ENCODE measurements at regions not wholly inside any gene's neighbourhood (a gene's known extent, or its start where the extent isn't known, plus 50 kb on each side); places are given as distances from the start of the nearest gene placed in this dataset.

GRCh38 chr15:77839970-77840905 is 207.5 kb upstream of the LINGO1 start:
- ChIA-PET CTCF (no interaction called here), POLR2A (no interaction called here)
- Histone ChIP-seq H3K9me3 (ENCODE audit: control insufficient read depth, insufficient read depth, low read depth, low read length) (no peaks in the 10 kb centered on the region), H3K27ac (ENCODE audit: low read length) (no peak overlapping the region), H3K4me3 (ENCODE audit: low read depth in 2 of 2, low read length in 2 of 2) (no peak overlapping the region), H3K4me1 (ENCODE audit: control insufficient read depth, insufficient read depth, low read length) (peaks cover 8% of the 10 kb centered on the region), H3K27me3 (ENCODE audit: control insufficient read depth, insufficient read depth, low read length) (peaks cover 2% of the 10 kb centered on the region; the same call in 1 of the 2 replicates), H3K36me3 (ENCODE audit: control insufficient read depth, insufficient read depth, low read length) (no peaks in the 10 kb centered on the region)
- intact Hi-C loops (cut with micrococcal nuclease; ENCODE audit: unreplicated experiment) (no loop called here), in situ Hi-C loops (cut with HindIII; ENCODE audit: low pct_unique_long_range_greater_than_20kb, low sequenced_read_pairs) (no loop called here)
- no peak for TF ChIP-seq SIN3A (IDR thresholded peaks at IDR 0.05; ENCODE audit: borderline replicate concordance, insufficient read depth, low read depth, low read length)
- TF ChIP-seq POLR2AphosphoS5 (IDR thresholded peaks at IDR 0.05; ENCODE audit: low read depth, low read length) = no peak
- no peak for TF ChIP-seq REST (IDR thresholded peaks at IDR 0.05; ENCODE audit: insufficient read depth in 1 of 2, low read depth in 2 of 2, low read length in 1 of 2)
- no peak for TF ChIP-seq CTCF (IDR thresholded peaks at IDR 0.05)
- no peak for TF ChIP-seq TCF7L2 (IDR thresholded peaks at IDR 0.05; ENCODE audit: low read depth, low read length)
- no TSS peak for BruUV-seq (replicated peaks)
- ATAC-seq (no peak), DNase-seq (ENCODE audit: low read depth, low spot score) (no peak)

GRCh38 chr15:77839456-77839855 is 206.7 kb upstream of the LINGO1 start:
- peaks cover 2% of the 10 kb centered on the region; the same call in 1 of the 2 replicates for H3K27me3 ChIP-seq (ENCODE audit: control insufficient read depth, insufficient read depth, low read length)
- H3K4me1 ChIP-seq (ENCODE audit: control insufficient read depth, insufficient read depth, low read length) = peaks cover 8% of the 10 kb centered on the region
- H3K27ac ChIP-seq (ENCODE audit: low read length) = no peak overlapping the region
- CTCF ChIA-PET = no interaction called here
- no peaks in the 10 kb centered on the region for H3K36me3 ChIP-seq (ENCODE audit: control insufficient read depth, insufficient read depth, low read length)
- POLR2A ChIA-PET = no interaction called here
- TF ChIP-seq SIN3A (IDR thresholded peaks at IDR 0.05; ENCODE audit: borderline replicate concordance, insufficient read depth, low read depth, low read length) = no peak
- no peak for TF ChIP-seq TCF7L2 (IDR thresholded peaks at IDR 0.05; ENCODE audit: low read depth, low read length)
- no peak for TF ChIP-seq CTCF (IDR thresholded peaks at IDR 0.05)
- no peak for TF ChIP-seq POLR2AphosphoS5 (IDR thresholded peaks at IDR 0.05; ENCODE audit: low read depth, low read length)
- no peak for TF ChIP-seq REST (IDR thresholded peaks at IDR 0.05; ENCODE audit: insufficient read depth in 1 of 2, low read depth in 2 of 2, low read length in 1 of 2)
- no peak overlapping the region for H3K4me3 ChIP-seq (ENCODE audit: low read depth in 2 of 2, low read length in 2 of 2)
- no peak for ATAC-seq
- in situ Hi-C loops (cut with HindIII; ENCODE audit: low pct_unique_long_range_greater_than_20kb, low sequenced_read_pairs) = no loop called here
- no peaks in the 10 kb centered on the region for H3K9me3 ChIP-seq (ENCODE audit: control insufficient read depth, insufficient read depth, low read depth, low read length)
- no peak for DNase-seq (ENCODE audit: low read depth, low spot score)
- no TSS peak for BruUV-seq (replicated peaks)
- intact Hi-C loops (cut with micrococcal nuclease; ENCODE audit: unreplicated experiment) = no loop called here

Data from Panc1 (cell line).